ENCODE measurements at regions not wholly inside any gene's neighbourhood (a gene's known extent, or its start where the extent isn't known, plus 50 kb on each side); places are given as distances from the start of the nearest gene placed in this dataset.

DNA sequence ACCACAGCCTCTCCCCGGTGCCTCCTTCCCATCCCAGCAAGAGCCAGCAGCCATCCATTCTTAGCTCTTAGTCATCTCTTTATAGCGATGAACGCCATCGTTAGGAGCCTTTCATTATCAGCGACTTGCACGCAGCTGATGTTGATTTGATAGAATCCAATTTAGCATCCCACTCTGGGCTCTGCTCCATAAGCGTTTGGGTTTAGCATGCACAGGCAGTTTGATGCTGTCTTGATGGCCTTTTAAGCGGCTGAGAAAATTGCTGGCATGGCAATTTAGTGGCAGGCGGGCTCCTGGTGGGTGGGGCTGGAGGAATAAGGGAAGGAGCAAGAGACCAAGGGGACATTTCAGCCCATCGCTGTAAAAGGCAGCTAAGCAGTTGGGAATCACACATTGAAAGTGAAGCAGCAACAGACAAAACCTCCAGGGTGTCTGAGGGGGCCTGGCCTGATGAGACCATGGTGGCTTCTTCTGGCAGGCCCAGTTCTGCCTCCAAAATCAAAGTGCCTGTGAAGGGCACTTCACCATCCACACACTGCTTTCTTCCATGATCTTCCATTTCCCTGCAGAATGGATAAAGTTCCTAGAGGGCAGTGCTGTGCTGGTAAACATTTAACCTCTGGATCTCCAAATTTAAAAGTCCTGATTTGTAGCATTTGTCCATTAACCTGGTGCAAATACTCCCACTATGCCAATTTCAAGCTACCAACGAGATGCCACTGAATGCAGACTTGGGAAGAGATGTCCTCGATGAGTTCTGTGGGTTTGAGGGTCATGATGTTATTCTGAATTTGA, 107.8 kb upstream of the PLXNA4 start:
- ChIA-PET RAD21 (ENCODE audit: low non-redundant PET in 1 of 2, low total read pairs in 2 of 2, uncharacterized antibody in 2 of 2, unreplicated experiment in 2 of 2) (no interaction called here), CTCF (no interaction called here), POLR2A (no interaction called here)
- Histone ChIP-seq H3K27ac (ENCODE audit: low read depth, low read length) (no peak overlapping the region), H3K79me2 (ENCODE audit: insufficient read depth, low read length) (no peaks in the 10 kb centered on the region), H2AFZ (ENCODE audit: low read depth, low read length, poor library complexity, severe bottlenecking) (no peak overlapping the region), H3K4me2 (ENCODE audit: low read length) (no peak overlapping the region), H3K9ac (ENCODE audit: low read length) (no peak overlapping the region), H4K20me1 (ENCODE audit: insufficient read depth) (no peaks in the 10 kb centered on the region), H3K36me3 (ENCODE audit: control insufficient read depth in 1 of 2, insufficient read depth in 2 of 2, low read length in 2 of 2) (no peaks in the 10 kb centered on the region), H3K9me2 (ENCODE audit: insufficient read depth) (no peaks in the 10 kb centered on the region), H3K4me3 (replicated peaks in 1 of 2; ENCODE audit: low read depth in 1 of 2, low read length in 2 of 2) (no peak overlapping the region), H3K27me3 (ENCODE audit: insufficient read depth, low read length) (peaks cover 7% of the 10 kb centered on the region; the same call in 1 of the 2 replicates), H3K4me1 (ENCODE audit: control insufficient read depth in 1 of 2, insufficient read depth in 2 of 2, low read length in 2 of 2) (no peaks in the 10 kb centered on the region), H3K9me3 (ENCODE audit: control insufficient read depth in 1 of 2, insufficient read depth in 1 of 2, low read depth in 1 of 2, low read length in 2 of 2) (no peaks in the 10 kb centered on the region)
- no TSS peak for BruUV-seq (replicated peaks)
- intact Hi-C loops (cut with micrococcal nuclease): no loop called here
- peak; percentile 14; the same call in 1 of the 2 replicates for TF ChIP-seq RAD21 (IDR thresholded peaks at IDR 0.05; ENCODE audit: low read depth)
- TF ChIP-seq, protein P1, sequence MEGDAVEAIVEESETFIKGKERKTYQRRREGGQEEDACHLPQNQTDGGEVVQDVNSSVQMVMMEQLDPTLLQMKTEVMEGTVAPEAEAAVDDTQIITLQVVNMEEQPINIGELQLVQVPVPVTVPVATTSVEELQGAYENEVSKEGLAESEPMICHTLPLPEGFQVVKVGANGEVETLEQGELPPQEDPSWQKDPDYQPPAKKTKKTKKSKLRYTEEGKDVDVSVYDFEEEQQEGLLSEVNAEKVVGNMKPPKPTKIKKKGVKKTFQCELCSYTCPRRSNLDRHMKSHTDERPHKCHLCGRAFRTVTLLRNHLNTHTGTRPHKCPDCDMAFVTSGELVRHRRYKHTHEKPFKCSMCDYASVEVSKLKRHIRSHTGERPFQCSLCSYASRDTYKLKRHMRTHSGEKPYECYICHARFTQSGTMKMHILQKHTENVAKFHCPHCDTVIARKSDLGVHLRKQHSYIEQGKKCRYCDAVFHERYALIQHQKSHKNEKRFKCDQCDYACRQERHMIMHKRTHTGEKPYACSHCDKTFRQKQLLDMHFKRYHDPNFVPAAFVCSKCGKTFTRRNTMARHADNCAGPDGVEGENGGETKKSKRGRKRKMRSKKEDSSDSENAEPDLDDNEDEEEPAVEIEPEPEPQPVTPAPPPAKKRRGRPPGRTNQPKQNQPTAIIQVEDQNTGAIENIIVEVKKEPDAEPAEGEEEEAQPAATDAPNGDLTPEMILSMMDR (IDR thresholded peaks at IDR 0.05 in 2 of 3, conservative IDR thresholded peaks at IDR 0.05 in 1 of 3; ENCODE audit: borderline replicate concordance in 1 of 3, insufficient read depth in 1 of 3, low read depth in 2 of 3, low read length in 2 of 3): no peak
- no peak for TF ChIP-seq EGR1 (IDR thresholded peaks at IDR 0.05; ENCODE audit: low read depth)
- TF ChIP-seq POLR2A (IDR thresholded peaks at IDR 0.05; ENCODE audit: borderline replicate concordance, extremely low read depth, insufficient read depth, insufficient read length): no peak
- no peak for TF ChIP-seq EZH2 (IDR thresholded peaks at IDR 0.05)
- TF ChIP-seq POLR2AphosphoS5 (IDR thresholded peaks at IDR 0.05; ENCODE audit: low read depth, low read length): no peak
- no peak for TF ChIP-seq REST (IDR thresholded peaks at IDR 0.05; ENCODE audit: low read depth)
- TF ChIP-seq TCF7L2 (IDR thresholded peaks at IDR 0.05; ENCODE audit: borderline replicate concordance, extremely low read depth, insufficient read depth, insufficient read length): no peak
- no peak for DNase-seq (ENCODE audit: low read depth, low spot score)
- no peak for ATAC-seq
